GM23338 (cell line): ENCODE measurements at regions not wholly inside any gene's neighbourhood (a gene's known extent, or its start where the extent isn't known, plus 50 kb on each side); places are given as distances from the start of the nearest gene placed in this dataset.

Experiments used
- ATAC-seq: fragments of 200-7000 bp; cut with Tn5 transposase; 3 replicates; pipeline ENCODE4 v1.9.1; 2020
- DNase-seq: peaks from one replicate; pipeline ENCODE4 v3.0.0-alpha.2; 2015; ENCODE audit warnings: low spot score
- H2AFZ ChIP-seq: fragments of 200-600 bp; sonication (generic); 2 replicates; pipeline ENCODE4 v1.8.0; 2016; ENCODE audit warnings: antibody characterized with exemption, mild to moderate bottlenecking, moderate library complexity
- H3F3A ChIP-seq: fragments of 200-600 bp; sonication (generic); replicated peaks from 2 replicates; pipeline ENCODE4 v1.8.0; 2017; ENCODE audit warnings: antibody characterized with exemption, mixed run types, low read depth
- H3K27ac ChIP-seq: fragments of 200-600 bp; sonication (generic); 2 replicates; pipeline ENCODE4 v1.6.1; 2016; ENCODE audit warnings: low read depth
- H3K27me3 ChIP-seq: fragments of 200-600 bp; sonication (generic); 2 replicates; pipeline ENCODE4 v1.8.0; 2016; ENCODE audit warnings: mild to moderate bottlenecking, mixed run types, moderate library complexity; ENCODE audit not compliant: insufficient read depth
- H3K36me3 ChIP-seq: fragments of 200-600 bp; sonication (generic); 2 replicates; pipeline ENCODE4 v1.8.0; 2016; ENCODE audit warnings: mild to moderate bottlenecking; ENCODE audit not compliant: insufficient read depth
- H3K4me1 ChIP-seq: fragments of 200-600 bp; sonication (generic); 2 replicates; pipeline ENCODE4 v1.8.0; 2016; ENCODE audit warnings: mild to moderate bottlenecking, moderate library complexity; ENCODE audit not compliant: insufficient read depth
- H3K4me2 ChIP-seq: fragments of 200-600 bp; sonication (generic); 2 replicates; pipeline ENCODE4 v1.7.1; 2017; ENCODE audit warnings: mixed run types
- H3K4me3 ChIP-seq: fragments of 200-600 bp; sonication (generic); 2 replicates; pipeline ENCODE4 v1.6.1; 2016; ENCODE audit warnings: mixed run types
- H3K79me2 ChIP-seq: fragments of 200-600 bp; sonication (generic); replicated peaks from 2 replicates; pipeline ENCODE4 v1.8.0; 2017; ENCODE audit warnings: mild to moderate bottlenecking; ENCODE audit not compliant: insufficient read depth
- H3K9me2 ChIP-seq: fragments of 200-600 bp; sonication (generic); 2 replicates; pipeline ENCODE4 v1.8.0; 2017; ENCODE audit not compliant: insufficient read depth
- H4K20me1 ChIP-seq: fragments of 200-600 bp; sonication (generic); replicated peaks from 2 replicates; pipeline ENCODE4 v1.8.0; 2017; ENCODE audit warnings: mild to moderate bottlenecking; ENCODE audit not compliant: insufficient read depth
- H3K27ac Mint-ChIP-seq: 2 replicates; pipeline ENCODE4 v1.8.0; 2020; ENCODE audit warnings: inconsistent platforms, mild to moderate bottlenecking, moderate library complexity, mixed read lengths
- H3K27me3 Mint-ChIP-seq: 3 replicates; pipeline ENCODE4 v1.8.0; 2022; ENCODE audit warnings: low read depth, mild to moderate bottlenecking, moderate library complexity, mixed read lengths, inconsistent platforms; ENCODE audit not compliant: insufficient read depth, poor library complexity
- H3K36me3 Mint-ChIP-seq: 3 replicates; pipeline ENCODE4 v1.8.0; 2021; ENCODE audit warnings: low read depth, mild to moderate bottlenecking, inconsistent platforms, moderate library complexity, mixed read lengths
- H3K4me1 Mint-ChIP-seq: 3 replicates; pipeline ENCODE4 v1.8.0; 2020; ENCODE audit warnings: mild to moderate bottlenecking, inconsistent platforms, mixed read lengths
- H3K4me3 Mint-ChIP-seq: 3 replicates; pipeline ENCODE4 v1.8.0; 2021; ENCODE audit warnings: moderate library complexity, mild to moderate bottlenecking, inconsistent platforms, mixed read lengths
- H3K9me3 Mint-ChIP-seq: 3 replicates; pipeline ENCODE4 v1.8.0; 2020; ENCODE audit warnings: moderate library complexity, mild to moderate bottlenecking, inconsistent platforms, mixed read lengths
- CREB1 ChIP-seq: fragments of 250-450 bp; sonication (Bioruptor Pico); IDR thresholded peaks from 2 replicates; pipeline ENCODE4 v1.5.0; 2020; ENCODE audit warnings: low read depth, mild to moderate bottlenecking, moderate library complexity
- CTCF ChIP-seq, 2 experiments: fragments of 200-600 bp in 1 of 2; sonication (generic) in 1 of 2; conservative IDR thresholded peaks; 2 replicates each; pipeline versions ENCODE4 v1.5.1 to v1.6.1; 2016 to 2017; ENCODE audit warnings: antibody characterized with exemption in 2 of 2, low read depth in 2 of 2, mild to moderate bottlenecking in 2 of 2, moderate library complexity in 1 of 2
- EZH2 ChIP-seq: fragments of 200-600 bp; sonication (generic); IDR thresholded peaks from one replicate; pipeline ENCODE4 v1.8.0; 2017; ENCODE audit warnings: antibody characterized with exemption, mild to moderate bottlenecking, low read depth; ENCODE audit not compliant: unreplicated experiment
- EZH2phosphoT487 ChIP-seq: fragments of 200-600 bp; sonication (generic); IDR thresholded peaks from one replicate; pipeline ENCODE4 v1.8.1; 2018; ENCODE audit warnings: antibody characterized with exemption; ENCODE audit not compliant: unreplicated experiment
- JUNB ChIP-seq: IDR thresholded peaks from one replicate; pipeline ENCODE4 v1.6.1; 2016; ENCODE audit warnings: antibody characterized with exemption; ENCODE audit not compliant: unreplicated experiment
- NANOG ChIP-seq: IDR thresholded peaks from 2 replicates; pipeline ENCODE4 v1.6.1; 2016; ENCODE audit warnings: antibody characterized with exemption, borderline replicate concordance
- POLR2AphosphoS5 ChIP-seq: IDR thresholded peaks from 2 replicates; pipeline ENCODE4 v1.6.1; 2016; ENCODE audit warnings: antibody characterized with exemption, low read depth
- STAT1 ChIP-seq: IDR thresholded peaks from one replicate; pipeline ENCODE4 v1.6.1; 2016; ENCODE audit warnings: antibody characterized with exemption; ENCODE audit not compliant: unreplicated experiment
- ZNF114 ChIP-seq: fragments of 250-450 bp; sonication (Bioruptor Pico); IDR thresholded peaks from 2 replicates; pipeline ENCODE4 v1.5.0; 2020; ENCODE audit warnings: mild to moderate bottlenecking, moderate library complexity
- ZNF331 ChIP-seq: fragments of 250-450 bp; sonication (Bioruptor Pico); IDR thresholded peaks from 2 replicates; pipeline ENCODE4 v1.5.0; 2020; ENCODE audit warnings: low read depth, mild to moderate bottlenecking, moderate library complexity
- ZNF462 ChIP-seq: fragments of 250-450 bp; sonication (Bioruptor Pico); IDR thresholded peaks from 2 replicates; pipeline ENCODE4 v1.5.0; 2020; ENCODE audit warnings: mild to moderate bottlenecking, moderate library complexity

- TF ChIP-seq CTCF (conservative IDR thresholded peaks at IDR 0.05; ENCODE audit: low read depth in 2 of 2) (no peak), ZNF462 (CRISPR knock-in tag) (no peak), POLR2AphosphoS5 (no peak), STAT1 (no peak), NANOG (no peak), EZH2phosphoT487 (no peak), CREB1 (CRISPR knock-in tag) (no peak)
Observed at GRCh38 chr16:85527042-85527766, 85.9 kb upstream of the GSE1 start (continued).

- ATAC-seq (no peak), DNase-seq (no peak)
- Histone ChIP-seq H3K4me2 (no peak overlapping the region), H3K27me3 (no peaks in the 10 kb centered on the region), H3F3A (peaks cover 12% of the 10 kb centered on the region; the same call in 1 of the 2 replicates), H4K20me1 (no peaks in the 10 kb centered on the region), H2AFZ (no peak overlapping the region), H3K27ac (no peak overlapping the region), H3K36me3 (no peaks in the 10 kb centered on the region), H3K4me3 (no peak overlapping the region), H3K79me2 (no peaks in the 10 kb centered on the region), H3K4me1 (peaks cover 15% of the 10 kb centered on the region), H3K9me2 (no peaks in the 10 kb centered on the region)
- Mint-ChIP-seq H3K4me1 (peaks cover 50% of the 10 kb centered on the region), H3K36me3 (no peaks in the 10 kb centered on the region), H3K9me3 (no peaks in the 10 kb centered on the region), H3K4me3 (no peak overlapping the region; the same call in 2 of the 3 replicates), H3K27me3 (peaks cover 10% of the 10 kb centered on the region), H3K27ac (no peak overlapping the region)
- TF ChIP-seq POLR2AphosphoS5 = no peak
- TF ChIP-seq CREB1 (CRISPR knock-in tag) = no peak
- no peak for TF ChIP-seq ZNF331
- TF ChIP-seq EZH2 = no peak
- no peak for TF ChIP-seq NANOG
- TF ChIP-seq JUNB = no peak
- TF ChIP-seq ZNF114 = no peak
- TF ChIP-seq EZH2phosphoT487 = no peak
Observed at GRCh38 chr16:85527767-85528297, 85.3 kb upstream of the GSE1 start.
